ENCODE measurements at regions not wholly inside any gene's neighbourhood (a gene's known extent, or its start where the extent isn't known, plus 50 kb on each side); places are given as distances from the start of the nearest gene placed in this dataset.
"Not testable (repeated sequence)": the region's sequence is repeated elsewhere in the genome, so short reads cannot be mapped to it uniquely, and the experiment has no call there.

GRCh38 chr2:132324005-132324404 lies 92.6 kb upstream of the GPR39 start:
- H3K4me1 ChIP-seq; H3K9ac ChIP-seq; H3K79me2 ChIP-seq (ENCODE audit: low read depth); H3K27me3 ChIP-seq; H2AFZ ChIP-seq (replicated peaks); H3K27ac Mint-ChIP-seq; H3K4me2 ChIP-seq; H3K36me3 ChIP-seq; H4K20me1 ChIP-seq (ENCODE audit: low read depth); H3K4me3 Mint-ChIP-seq; H3K9me3 Mint-ChIP-seq; H3K36me3 Mint-ChIP-seq; H3F3A ChIP-seq (ENCODE audit: low read depth); H3K27me3 Mint-ChIP-seq (ENCODE audit: insufficient read depth, low read depth); H3K4me1 Mint-ChIP-seq; H3K9me3 ChIP-seq (ENCODE audit: low read depth); H3K4me3 ChIP-seq: not testable (repeated sequence)
- peak overlapping the region; percentile 46 for H3K27ac ChIP-seq
- peak; percentile 39 for DNase-seq (ENCODE audit: low spot score)

- not testable (repeated sequence) for H3F3A ChIP-seq (ENCODE audit: low read depth); H3K36me3 Mint-ChIP-seq; H4K20me1 ChIP-seq (ENCODE audit: low read depth); H3K4me1 Mint-ChIP-seq; H3K4me3 Mint-ChIP-seq; H2AFZ ChIP-seq (replicated peaks); H3K36me3 ChIP-seq; H3K9ac ChIP-seq; H3K27ac ChIP-seq; H3K79me2 ChIP-seq (ENCODE audit: low read depth); H3K4me2 ChIP-seq; H3K9me3 ChIP-seq (ENCODE audit: low read depth); H3K9me3 Mint-ChIP-seq; DNase-seq (ENCODE audit: low spot score); H3K27ac Mint-ChIP-seq; H3K4me3 ChIP-seq; H3K27me3 Mint-ChIP-seq (ENCODE audit: insufficient read depth, low read depth); H3K4me1 ChIP-seq; H3K27me3 ChIP-seq
These were observed 84.1 kb upstream of the GPR39 start for GRCh38 chr2:132332345-132333033.

GRCh38 chr2:132337135-132337534 lies 79.5 kb upstream of the GPR39 start:
- not testable (repeated sequence) for H3K9me3 Mint-ChIP-seq; H2AFZ ChIP-seq (replicated peaks); H3K9me3 ChIP-seq (ENCODE audit: low read depth)

GRCh38 chr2:132337844-132338243 lies 78.8 kb upstream of the GPR39 start:
- not testable (repeated sequence) for H4K20me1 ChIP-seq (ENCODE audit: low read depth); H3K27ac Mint-ChIP-seq; H3K36me3 Mint-ChIP-seq; H3K9me3 ChIP-seq (ENCODE audit: low read depth); H3K27me3 Mint-ChIP-seq (ENCODE audit: insufficient read depth, low read depth); H3K79me2 ChIP-seq (ENCODE audit: low read depth); H3K4me3 ChIP-seq; H3F3A ChIP-seq (ENCODE audit: low read depth); H2AFZ ChIP-seq (replicated peaks); H3K27me3 ChIP-seq; H3K9me3 Mint-ChIP-seq; DNase-seq (ENCODE audit: low spot score); H3K4me1 ChIP-seq; H3K36me3 ChIP-seq; H3K4me2 ChIP-seq; H3K4me3 Mint-ChIP-seq; H3K27ac ChIP-seq; H3K9ac ChIP-seq; H3K4me1 Mint-ChIP-seq

More at GRCh38 chr2:132337135-132337534, 79.5 kb upstream of the GPR39 start:
- H3K27me3 ChIP-seq; H4K20me1 ChIP-seq (ENCODE audit: low read depth); H3K4me1 Mint-ChIP-seq; H3K79me2 ChIP-seq (ENCODE audit: low read depth); H3K27ac ChIP-seq; H3K27ac Mint-ChIP-seq; H3K36me3 Mint-ChIP-seq; H3K4me3 ChIP-seq; H3K36me3 ChIP-seq; H3K4me3 Mint-ChIP-seq; H3K4me1 ChIP-seq; H3K27me3 Mint-ChIP-seq (ENCODE audit: insufficient read depth, low read depth); H3K4me2 ChIP-seq; H3K9ac ChIP-seq; H3F3A ChIP-seq (ENCODE audit: low read depth); DNase-seq (ENCODE audit: low spot score): not testable (repeated sequence)

GRCh38 chr2:132347041-132347780 lies 69.4 kb upstream of the GPR39 start:
- not testable (repeated sequence) for H3K4me1 Mint-ChIP-seq, H3K27ac ChIP-seq

More at GRCh38 chr2:132347041-132347780, 69.4 kb upstream of the GPR39 start:
- Histone ChIP-seq H3K4me2 (peak overlapping the region; percentile 78), H2AFZ (replicated peaks) (peak overlapping the region; percentile 81), H3K4me3 (peak overlapping the region; percentile 57)
- not testable (repeated sequence) for H3K36me3 ChIP-seq; H4K20me1 ChIP-seq (ENCODE audit: low read depth); H3K79me2 ChIP-seq (ENCODE audit: low read depth); H3K9ac ChIP-seq; H3K27me3 Mint-ChIP-seq (ENCODE audit: insufficient read depth, low read depth); H3F3A ChIP-seq (ENCODE audit: low read depth); H3K4me1 ChIP-seq; H3K9me3 ChIP-seq (ENCODE audit: low read depth); H3K27me3 ChIP-seq; H3K9me3 Mint-ChIP-seq; H3K36me3 Mint-ChIP-seq
- H3K4me3 Mint-ChIP-seq: peak overlapping the region; percentile 81
- peak overlapping the region; percentile 79 for H3K27ac Mint-ChIP-seq
- peak; percentile 83 for DNase-seq (ENCODE audit: low spot score)
